Hematopoietic multipotent progenitor cell (in vitro differentiated cells): ENCODE measurements at regions not wholly inside any gene's neighbourhood (a gene's known extent, or its start where the extent isn't known, plus 50 kb on each side); places are given as distances from the start of the nearest gene placed in this dataset.
"Not testable (repeated sequence)": the region's sequence is repeated elsewhere in the genome, so short reads cannot be mapped to it uniquely, and the experiment has no call there.

Source experiments
- DNase-seq, 3 donors: peaks; one replicate each; pipeline ENCODE4 v3.0.0-alpha.2; 2011 to 2015; ENCODE audit warnings: low read depth in 2 of 3, low spot score in 2 of 3

DNA sequence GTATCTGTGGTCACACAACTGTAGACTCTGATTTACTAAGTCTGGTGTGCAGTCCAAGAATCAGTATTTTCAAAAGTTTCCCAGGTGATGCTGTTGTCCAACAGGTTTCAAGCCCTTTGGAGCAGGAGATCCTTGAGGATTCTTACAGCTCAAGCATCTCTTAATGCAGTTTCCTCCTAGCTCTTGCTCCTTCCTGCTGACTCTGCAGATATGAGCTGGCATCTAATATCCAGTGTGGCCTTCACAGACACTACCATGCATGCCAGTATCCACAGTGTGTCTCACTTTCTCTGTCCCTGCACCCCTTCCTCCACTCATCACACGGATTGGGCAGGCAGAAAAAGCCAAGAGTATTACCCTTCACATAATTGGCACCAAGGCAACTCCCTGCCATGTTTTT is 182.2 kb upstream of the TNC start:
- no peak for DNase-seq

DNA sequence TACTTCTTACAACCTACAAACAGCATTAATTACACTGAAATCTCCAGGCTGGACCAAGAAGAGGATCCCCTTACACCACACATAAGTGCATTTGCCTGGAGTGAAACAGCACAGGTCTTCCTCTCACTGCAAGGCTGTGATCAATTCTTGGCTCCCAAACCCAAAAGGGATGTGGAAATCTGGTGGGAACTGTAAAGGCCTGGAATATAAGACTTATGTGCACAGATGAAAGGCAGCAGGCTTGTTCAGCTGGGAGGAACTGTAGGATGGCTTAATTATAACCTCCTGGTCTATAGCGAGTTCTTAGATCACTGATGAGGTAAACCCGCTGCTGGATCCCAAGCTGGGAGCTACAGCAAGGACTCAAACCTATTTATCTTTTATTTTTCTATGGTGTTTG is 182.9 kb upstream of the TNC start:
- no peak for DNase-seq

DNA sequence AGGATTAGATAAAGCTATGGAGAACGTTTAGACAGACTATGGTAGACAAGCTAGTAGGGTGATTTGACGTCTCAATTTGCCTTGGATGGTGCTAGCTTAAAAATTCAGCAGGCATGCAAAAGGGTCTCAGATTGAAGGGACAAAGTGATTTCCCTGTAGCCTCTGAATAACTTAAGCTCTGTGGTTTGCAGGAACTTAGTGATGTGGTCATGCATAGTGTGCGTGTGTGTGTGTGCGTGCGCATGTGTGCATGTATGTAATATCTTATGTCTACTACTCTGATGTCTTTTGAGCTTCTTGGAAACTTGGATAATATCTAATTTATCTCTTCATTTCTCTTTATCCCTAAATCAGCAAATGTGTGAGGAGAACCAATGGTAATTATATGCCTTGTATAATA is 183.6 kb upstream of the TNC start:
- DNase-seq, result no peak

DNA sequence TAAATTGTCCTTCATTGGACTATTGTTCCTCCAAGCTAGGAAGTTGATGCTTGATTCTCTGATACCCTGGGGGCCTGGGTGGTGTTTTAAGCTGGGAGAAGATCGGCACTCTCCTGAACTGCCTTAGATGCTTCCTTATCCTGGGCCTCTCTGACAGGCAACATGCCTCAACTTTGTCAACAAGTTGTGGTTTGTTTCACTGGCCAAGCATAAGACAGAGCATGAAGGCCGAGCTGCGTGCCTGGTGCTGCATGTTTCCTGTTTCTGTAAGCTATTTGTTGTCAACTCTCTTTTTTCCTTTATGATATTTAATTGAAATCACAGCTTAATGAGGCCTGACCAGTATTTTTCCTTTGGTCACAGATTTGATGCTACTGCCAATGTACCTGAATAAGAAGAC is 187.6 kb upstream of the TNC start:
- no peak for DNase-seq

DNA sequence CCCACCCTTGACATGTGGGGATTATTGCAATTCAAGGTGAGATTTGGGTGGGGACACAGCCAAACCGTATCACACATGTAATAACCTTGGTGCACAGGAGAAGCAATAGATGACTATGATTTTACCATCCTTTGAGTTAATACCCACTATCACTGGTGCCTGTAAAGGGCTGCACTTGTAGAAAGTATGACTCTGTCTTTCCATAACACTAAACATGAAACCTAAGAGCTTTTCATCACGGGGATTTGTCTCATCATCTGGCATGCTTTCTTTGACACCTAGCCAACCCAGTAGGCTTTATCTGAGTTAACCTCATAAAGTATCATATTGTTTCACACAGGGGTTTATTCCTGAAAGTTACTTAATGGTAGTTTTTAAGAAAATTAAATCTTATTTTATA is 188.9 kb upstream of the TNC start:
- no peak for DNase-seq

DNA sequence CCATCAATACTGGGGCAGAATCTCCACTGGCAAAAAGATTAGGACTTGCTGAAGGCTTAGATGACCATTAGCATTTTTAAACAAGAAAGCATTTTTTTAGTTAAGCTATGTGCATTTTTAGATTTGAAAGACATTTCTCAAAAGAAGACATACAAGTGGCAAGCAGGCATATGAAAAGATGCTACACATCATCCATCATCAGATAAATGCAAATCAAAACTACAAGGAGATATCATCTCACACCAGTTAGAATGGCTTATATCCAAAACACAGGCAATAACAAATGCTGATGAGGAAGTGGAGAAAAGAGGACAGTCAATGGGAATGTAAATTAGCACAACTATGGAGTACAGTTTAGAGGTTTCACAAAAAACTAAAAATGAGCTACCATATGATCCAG is 195.6 kb upstream of the TNC start:
- no peak for DNase-seq

DNA sequence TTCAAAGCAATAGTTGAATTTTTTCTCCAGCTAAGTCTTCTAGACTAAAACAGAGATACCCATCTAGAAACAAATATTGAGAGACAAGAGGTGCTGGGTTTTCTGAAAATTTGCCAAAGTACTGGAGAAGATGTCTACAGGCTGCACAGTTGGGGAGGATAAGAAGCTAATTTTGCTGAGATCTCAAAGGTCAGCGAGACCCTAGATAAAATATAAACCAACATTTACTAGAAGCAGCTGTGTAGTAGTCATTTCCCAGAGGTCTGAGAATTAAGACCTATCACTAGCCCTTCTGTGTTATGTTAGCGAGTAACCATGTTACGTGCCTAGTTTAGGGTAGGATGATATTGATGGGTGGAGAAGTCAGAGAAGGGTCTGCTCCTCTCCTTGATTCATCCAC is 208.5 kb upstream of the TNC start:
- no peak for DNase-seq

DNA sequence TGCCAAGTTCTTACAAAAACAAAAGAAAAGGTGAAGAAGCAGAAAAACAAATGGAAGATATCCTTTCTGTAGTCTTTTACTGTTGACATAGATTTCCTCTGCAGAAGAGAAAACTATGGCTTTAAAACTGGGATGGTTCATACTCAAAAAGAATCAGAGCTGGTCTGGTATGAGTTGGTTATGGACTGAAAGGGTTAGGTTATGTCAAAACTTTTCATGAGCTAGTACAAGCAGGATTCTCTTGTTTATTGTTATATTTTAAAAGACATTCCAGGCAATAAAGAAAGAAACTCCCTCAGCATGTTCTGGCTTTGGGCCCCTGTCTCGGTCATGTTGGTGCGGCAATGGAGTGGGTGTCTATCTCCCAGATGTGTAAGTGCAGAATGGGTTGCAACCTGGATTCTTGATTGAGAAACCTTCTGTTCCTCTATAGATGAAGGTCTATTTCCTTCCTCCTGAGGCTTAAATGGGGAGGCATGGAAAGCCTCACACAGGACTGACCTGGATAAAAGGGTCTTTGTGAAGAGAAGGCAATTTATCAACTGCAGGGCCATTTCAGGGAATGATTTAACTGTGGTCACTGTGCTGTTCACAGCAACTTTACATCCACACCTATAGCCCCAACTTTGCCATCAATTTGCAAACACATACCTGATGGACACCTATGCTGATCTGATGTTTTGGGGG is 209.6 kb upstream of the TNC start:
- DNase-seq, result no peak

DNA sequence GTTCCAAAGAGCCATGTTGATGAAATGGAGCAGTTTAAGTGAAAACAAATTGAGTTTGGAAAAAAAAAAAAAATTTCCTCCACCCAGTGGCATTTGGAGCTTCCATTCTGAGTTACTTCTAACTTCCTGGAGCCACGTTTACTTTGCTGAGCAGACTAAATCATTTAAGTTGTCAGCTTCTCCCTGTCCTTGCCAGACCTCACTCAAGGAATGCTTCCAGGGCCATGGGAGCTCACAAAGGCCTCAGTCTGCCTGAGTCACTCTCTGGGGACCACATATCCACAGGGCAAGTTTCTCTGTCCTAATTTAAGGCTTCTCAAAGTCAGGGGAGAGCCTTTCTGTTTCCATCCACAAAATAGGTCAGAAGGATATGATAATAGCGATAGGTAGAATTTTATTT is 210.3 kb upstream of the TNC start:
- DNase-seq, result no peak

DNA sequence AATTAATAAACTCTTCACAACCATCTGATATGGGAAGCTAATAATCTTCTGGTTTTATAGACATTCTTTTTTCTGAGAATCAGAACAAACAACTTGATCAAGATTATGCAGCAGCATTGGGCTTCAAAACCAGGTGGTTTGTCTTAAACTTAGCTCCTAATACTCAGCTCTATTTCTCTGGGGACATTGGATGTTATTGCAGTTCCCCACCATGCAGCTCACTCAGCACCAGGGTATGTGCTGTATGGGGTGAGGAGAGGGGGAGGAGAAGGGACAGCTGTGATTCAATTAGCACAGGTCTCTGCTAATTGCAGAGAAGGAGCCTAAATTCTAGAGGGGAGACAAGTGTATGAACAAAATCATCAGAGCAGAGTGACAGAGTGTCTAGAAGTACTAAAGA is 210.7 kb upstream of the TNC start:
- DNase-seq, result no peak

DNA sequence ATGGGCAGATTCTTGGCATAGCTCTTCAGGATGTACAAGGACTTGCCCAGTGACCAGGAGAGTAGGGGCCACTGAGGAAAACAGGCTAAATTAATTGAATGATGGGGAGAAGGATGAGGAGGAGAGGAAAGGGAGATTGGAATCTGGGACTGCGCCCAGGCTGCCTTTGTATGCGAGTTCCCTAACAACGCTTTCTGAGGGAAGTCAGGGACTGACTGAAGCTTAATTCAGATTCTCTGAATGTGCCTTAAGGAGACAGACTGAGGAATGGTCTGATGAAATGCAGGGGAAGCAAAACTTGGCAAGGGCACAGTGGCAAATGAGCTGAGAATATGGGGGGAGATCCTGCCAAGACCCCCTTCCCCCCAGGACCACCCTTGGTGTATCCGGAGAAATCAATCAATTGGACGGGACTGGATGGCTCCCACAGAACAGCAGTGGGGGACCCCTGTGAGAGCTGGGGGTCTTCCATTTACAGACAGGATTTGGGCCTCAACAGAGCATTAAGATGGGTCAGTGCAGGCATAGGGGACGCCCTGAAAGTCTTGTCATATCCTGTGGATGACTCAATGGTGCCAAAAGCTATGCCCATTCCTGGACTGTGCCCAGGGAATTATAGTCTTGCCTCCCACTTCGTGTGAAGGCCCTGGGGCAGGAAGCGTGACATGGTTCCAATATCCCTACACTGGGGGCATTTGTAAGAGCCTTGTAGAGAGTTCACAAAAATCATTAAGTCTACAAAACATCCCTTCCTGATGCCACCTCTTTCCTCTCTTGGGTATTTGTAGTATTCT is 215.5 kb upstream of the TNC start:
- no peak for DNase-seq

DNA sequence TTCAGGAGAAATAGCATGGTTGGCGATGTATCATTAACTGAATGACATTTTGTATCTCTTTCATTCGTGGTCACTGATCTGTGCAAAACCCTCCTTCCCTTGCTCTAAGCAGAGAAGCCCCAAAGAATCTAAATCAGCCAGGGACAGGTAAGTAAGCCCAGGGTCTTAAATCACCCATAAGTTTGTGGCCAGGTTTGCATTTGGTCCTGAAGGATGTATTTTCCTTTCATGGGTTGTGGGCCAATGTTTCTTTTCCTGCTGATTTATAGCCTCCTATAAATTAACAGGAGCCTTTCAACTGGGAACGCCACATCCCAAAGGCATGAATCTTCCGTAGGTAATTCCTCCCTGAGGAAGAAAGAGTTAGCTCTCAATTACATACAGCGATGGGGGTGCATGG is 217.5 kb upstream of the TNC start:
- no peak for DNase-seq

DNA sequence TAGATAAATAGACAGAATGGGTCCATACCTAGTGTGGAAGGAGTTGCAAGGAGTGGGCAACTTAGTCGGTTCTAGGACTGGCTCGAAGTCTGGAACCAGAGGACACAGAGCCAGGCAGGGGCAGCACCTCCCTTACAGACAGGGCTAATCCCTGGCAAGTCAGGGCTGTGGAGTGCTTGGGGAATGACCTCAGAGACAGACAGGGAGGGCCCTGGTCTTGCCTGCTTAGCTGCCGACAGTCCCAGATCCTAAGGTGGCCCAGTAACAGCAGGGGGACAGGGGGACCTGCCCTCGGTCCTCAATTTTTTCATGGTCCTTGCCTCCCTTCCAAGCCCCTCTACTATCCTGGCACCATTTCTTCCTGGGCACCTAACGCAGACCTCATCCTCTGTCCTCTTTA is 222.4 kb upstream of the TNC start:
- DNase-seq, result no peak

DNA sequence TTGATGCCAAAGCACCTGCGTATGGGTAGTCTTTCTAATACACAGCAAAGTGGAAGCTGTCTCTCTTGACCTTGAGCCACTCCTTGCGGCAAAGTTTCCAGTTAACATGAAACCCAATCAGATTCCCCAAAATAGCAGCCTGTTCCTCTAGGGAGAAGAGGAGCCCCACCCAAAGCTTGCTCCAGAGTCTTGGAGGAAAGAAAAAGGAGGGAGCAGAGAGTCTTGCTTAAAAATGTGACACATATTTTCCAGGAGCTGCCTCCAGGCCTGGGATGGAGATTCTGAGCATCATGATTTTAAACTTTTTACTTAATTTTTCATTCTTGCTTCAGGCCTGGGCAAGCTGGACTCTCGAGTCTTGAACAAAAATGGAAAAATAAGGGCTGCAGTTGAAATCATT is 223.5 kb upstream of the TNC start:
- no peak for DNase-seq

DNA sequence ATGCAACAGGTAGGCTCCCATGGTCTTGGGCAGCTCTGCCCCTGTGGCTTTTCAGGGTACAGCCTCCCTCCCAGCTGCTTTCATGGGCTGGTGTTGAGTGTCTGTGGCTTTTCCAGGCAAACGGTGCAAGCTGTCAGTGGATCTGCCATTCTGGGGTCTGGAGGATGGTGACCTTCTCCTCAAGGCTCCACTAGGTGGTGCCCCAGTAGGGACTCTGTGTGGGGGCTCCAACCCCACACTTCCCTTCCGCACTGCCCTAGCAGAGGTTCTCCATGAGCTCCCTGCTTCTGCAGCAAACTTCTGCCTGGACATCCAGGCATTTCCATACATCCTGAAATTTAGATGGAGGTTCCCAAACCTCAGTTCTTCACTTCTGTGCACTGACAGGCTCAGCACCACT is 229.8 kb upstream of the TNC start:
- DNase-seq, result not testable (repeated sequence)

DNA sequence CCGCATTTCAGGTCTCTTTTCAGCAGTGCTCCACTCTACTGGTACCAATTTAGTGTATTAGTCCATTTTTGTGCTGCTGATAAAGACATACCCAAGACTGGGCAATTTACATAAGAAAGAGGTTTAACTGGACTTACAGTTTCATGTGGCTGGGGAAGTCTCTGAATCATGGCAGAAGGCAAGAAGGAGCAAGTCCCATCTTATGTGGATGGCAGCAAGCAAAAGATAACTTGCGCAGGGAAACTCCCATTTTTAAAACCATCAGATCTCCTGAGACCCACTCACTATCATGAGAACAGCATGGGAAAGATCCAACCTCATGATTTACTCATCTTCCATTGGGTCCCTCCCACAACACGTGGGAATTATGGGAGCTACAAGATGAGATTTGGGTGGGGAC is 231.0 kb upstream of the TNC start:
- not testable (repeated sequence) for DNase-seq

DNA sequence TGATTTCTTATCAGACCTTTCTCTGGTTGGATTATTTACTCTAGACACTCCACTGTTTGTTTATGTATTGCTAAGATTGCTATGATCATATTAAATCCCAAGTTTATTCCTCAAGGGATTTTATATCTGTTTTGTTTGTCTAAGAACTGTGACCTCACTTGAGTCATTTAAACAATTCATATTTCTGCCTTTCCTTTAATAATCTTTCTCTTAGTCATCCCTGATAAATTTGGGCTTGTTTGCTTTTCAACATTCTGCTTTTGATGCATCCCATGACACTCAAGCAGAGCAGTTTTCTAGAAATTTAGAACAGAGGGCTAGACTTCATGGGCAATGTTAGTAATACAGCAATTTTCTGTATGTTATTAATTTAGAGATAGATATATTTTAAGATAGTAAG is 231.6 kb upstream of the TNC start:
- no peak for DNase-seq

DNA sequence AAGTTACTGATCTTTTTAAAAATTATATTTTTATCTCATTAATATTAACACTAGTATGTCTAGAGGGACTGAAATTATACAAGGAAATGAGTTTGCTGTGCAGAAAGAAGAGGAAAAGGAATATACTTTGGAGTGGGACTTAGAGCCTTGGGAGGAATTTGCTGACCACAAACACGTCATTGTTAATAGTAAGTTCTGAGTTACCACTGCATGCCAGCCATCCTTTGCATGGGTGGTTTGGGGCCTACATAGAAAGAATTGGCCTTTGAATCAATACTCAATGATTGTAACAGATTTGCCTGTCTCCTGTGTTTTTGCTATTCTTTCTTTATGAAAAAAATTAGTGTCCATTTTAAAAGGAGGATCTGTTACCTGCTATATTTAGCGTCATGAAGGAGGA is 232.6 kb upstream of the TNC start:
- no peak for DNase-seq

DNA sequence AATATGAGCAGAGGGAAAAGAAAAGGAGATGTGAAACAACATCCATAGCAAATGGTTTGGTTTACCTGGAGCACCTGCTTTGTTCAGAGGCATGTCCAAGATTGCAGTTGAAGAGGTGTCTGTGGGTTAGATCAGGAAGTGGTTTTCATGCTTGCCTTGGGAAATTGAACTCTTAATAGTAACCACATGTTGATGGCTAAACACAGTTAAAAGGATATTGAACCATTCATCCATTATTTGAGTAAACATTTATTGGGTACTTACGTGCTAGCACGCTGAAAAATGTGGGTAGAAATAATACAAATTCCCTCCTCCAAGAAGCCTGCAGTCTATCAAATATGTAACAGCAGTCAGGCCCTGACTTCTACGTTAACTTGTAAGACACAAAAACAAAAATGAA is 235.7 kb upstream of the TNC start:
- no peak for DNase-seq

DNA sequence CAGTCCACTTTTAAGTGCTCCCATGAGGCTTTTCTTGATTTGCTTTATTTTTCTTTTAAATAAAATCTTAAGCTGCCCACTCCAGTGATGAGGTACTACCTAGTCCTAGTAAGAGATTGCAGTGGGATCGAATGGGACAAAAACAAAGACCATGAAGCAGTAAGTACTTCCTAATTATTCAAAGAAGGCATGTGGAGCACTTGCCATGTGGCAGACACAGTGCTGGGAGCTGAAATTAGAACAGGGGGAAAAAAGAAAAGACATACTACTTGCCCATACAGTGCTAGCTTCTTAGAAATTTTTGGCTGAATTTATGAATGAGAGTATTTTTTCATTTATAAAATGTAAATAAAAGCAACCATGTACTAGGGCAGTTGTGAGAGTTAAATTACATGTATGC is 239.9 kb upstream of the TNC start:
- DNase-seq, result no peak

DNA sequence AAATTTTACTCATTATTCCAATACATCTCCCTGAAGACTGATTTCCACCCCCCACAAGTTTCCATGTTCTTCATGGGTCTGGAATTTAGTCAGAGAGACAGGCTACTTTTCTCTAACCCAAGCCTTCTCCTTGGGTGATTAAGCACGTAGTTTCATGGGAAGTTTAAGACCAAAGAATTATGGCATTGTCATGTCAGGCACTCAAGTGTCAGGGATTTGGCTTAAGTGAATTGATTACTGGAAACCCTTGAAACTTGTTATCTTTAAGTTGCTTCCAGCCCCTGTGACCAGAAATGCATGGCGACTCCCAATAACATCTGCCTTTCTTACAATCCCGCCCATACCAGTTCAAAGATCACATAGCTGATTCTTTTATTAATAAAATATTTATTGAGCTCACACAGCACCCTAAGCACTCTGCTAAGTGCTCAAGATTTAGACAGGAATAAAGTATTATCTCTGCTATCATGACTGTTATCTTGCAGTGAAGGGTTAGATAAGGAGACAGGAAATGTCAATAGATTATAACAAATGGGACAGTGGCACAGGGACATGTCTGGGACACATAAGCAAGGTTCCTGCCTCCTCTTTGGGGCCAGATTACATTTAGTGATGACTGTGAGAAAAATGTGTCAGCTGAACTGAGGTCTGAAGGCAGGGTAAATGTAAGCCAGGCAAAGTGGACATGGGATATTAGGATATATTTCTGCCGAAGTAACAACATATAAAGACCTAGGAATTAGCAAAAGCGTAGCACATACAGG is 241.2 kb upstream of the TNC start:
- no peak for DNase-seq

DNA sequence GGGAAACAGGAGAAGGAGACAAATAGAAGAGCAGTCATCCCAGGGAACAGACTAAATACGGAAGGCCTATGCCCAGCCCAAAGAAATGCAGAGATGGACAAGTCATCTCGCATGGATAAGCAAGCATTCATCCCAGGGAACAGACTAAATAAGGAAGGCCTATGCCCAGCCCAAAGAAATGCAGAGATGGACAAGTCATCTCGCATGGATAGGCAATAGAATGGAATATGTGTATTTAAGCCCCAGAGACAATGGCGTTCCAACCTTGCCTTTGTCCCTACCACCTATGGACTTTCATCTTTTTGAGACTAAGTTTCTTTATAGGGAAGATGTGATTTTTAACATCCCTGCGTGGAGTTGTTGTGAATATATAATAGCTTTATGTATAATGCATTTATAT is 242.2 kb upstream of the TNC start:
- no peak for DNase-seq
